GM18520 (cell line): ENCODE measurements at regions not wholly inside any gene's neighbourhood (a gene's known extent, or its start where the extent isn't known, plus 50 kb on each side); places are given as distances from the start of the nearest gene placed in this dataset.
"Not testable (repeated sequence)": the region's sequence is repeated elsewhere in the genome, so short reads cannot be mapped to it uniquely, and the experiment has no call there.

Experiments
- ATAC-seq: cut with Tn5 transposase; IDR thresholded peaks from one replicate; pipeline ENCODE4 v1.9.1; 2021; ENCODE audit not compliant: unreplicated experiment

DNA sequence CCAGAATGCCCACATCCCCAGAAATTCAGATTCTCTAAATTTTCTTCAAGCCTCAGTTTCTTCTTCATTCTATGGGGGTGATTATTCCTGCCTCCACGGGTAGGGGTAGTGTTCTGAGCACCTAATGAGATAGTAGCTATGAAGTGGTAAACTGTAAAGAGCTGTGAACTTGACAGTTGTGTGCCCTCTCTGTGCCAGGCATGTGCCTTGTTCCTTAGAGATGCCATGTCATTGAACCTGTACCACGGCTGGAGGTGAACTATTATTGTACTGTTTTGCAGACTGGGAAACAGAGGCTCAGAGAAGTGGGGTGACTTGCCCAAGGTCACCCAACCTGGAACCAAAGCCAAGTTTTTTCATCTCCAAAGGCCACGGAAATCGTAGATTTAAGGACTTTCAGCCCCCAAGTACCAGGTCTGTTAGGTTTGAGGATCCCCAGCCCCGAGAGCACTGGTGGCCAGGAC, 67.7 kb upstream of the SIRPA start:
- ATAC-seq: no peak

DNA sequence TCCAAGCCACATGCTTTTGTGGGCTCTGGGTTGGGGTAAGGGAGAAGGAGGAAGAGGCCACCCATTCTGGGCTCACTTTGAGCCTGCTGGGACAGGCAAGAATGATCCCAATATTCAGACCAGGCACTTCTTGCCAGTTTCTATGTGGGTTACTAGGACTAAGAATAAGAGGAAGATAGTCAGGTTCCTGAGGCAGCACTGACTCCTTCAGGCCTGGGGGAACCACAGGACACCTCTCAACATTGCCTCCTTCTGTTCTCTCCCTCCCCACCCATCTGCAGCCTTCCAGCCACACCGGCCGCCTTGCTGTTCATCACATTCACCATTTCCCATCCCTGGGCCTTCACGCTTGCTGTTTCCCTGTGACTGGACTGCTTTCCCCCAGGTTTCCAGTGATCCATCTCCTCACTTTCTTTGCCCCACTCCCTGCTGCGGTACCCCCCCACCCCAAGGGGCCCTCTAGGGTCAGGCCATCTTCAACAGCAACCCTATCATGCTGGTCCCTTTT, 69.2 kb upstream of the SIRPA start:
- no peak for ATAC-seq

DNA sequence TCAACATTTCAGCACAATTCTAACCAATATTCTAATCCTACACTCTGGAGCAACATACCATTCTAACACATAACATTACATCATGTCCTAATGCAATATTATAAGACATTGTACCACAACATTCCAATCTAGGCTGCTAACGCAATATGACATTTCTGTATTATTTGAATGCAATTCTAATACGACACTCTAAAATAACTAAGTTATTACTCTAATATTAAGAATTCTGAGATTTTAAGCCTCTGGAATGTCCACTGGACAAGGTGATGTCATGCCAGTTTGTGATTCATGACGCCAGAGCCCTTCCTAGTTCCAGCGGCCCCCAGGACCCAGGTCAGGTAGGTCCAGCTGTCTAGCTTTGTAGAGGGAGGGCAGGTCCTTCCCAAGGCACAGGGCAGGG, 69.7 kb upstream of the SIRPA start:
- ATAC-seq: no peak

DNA sequence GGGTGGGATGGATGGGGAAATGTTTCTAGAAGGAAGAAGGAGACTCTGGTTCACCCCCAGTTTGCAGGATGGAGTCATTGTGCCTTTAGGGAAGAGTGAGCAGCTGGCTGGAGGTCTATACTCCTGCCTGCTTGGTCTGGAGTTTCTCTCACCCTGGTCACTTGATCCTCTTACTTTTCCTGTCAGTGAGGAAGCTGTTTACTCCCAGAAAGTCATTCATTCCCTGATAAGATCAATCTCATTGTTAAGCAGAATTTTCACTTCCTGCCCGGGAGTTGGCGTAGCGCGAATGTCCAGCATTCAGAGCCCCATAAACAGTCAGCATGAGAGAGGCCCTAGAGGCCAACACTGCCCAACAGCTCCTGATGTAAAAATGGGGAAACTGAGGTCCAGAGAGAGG, 70.4 kb upstream of the SIRPA start:
- ATAC-seq: no peak

DNA sequence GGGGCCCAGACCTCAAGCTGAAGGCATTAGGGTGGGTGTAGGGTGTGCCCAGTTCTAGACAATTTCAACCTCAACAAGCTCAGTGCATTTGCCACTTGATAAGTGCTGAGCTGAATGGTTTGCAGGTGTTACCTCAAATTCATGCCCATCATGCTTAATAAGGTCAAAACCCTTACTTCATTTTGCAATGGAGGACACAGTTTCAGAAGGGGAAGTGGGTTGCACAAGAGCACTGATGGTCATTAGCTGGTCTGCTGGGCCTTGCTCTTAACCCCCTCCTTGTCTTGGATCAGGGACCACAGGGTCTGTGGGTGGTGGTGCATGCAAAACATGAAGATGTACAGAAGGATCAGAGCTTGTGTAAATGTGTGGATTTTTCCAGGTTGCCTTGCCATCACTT, 71.0 kb upstream of the SIRPA start:
- no peak for ATAC-seq

DNA sequence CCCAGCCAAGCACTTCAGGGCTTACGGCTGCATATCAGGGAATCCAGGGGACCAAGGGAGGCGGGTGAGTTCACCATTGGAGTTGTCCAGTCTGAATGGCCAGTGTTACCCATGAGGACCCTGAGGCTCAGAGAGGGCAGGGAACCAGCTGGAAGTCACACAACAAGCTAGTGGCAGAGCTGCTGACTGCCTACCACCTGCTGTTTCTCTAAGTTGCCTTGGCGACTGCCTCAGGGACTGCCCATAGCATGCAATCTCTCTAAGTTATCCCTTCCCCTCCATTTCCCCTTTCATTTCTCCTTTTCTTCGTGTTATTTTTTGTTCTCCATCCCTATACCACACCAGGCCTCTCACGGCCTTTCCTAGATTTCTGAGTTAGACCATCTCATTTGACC, 71.8 kb upstream of the SIRPA start:
- ATAC-seq: no peak

DNA sequence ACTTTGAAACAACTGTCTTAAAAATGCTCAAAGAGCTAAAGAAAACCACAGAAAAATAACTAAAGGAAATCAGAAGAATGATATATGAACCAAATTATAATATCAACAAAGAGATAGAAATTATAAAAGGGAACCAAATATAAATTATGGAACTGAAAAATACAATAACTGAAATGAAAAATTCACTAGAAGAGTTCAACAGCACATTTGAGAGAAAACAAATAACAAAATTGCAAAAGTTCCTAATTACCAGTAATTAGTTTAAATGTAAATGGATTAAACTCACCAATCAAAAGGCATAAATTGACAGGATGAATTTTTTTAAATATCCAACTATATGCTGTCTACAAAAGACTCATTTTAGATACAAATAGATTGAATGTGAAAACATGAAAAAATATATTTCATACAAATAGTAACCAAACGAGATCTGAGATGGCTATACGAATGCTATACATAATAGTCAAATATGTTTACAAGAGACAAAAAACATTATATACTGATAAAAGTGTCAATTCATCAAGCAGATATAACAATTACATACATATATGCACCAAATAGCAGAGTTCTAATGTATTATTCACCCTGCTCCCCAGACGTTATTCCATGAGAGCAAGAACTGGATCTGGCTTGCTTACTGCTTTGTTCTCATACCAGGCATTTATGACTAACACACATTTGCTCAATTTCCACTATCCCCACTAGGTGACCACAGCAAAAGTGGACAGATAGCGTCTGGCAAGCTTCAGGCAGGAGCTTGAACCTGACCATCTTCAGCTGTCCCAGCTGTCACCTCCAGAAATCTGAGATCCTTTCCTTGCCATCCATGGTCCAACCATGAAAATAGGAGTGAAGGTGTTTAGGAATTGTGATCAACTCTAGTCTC, 72.4 kb upstream of the SIRPA start:
- ATAC-seq: no peak

DNA sequence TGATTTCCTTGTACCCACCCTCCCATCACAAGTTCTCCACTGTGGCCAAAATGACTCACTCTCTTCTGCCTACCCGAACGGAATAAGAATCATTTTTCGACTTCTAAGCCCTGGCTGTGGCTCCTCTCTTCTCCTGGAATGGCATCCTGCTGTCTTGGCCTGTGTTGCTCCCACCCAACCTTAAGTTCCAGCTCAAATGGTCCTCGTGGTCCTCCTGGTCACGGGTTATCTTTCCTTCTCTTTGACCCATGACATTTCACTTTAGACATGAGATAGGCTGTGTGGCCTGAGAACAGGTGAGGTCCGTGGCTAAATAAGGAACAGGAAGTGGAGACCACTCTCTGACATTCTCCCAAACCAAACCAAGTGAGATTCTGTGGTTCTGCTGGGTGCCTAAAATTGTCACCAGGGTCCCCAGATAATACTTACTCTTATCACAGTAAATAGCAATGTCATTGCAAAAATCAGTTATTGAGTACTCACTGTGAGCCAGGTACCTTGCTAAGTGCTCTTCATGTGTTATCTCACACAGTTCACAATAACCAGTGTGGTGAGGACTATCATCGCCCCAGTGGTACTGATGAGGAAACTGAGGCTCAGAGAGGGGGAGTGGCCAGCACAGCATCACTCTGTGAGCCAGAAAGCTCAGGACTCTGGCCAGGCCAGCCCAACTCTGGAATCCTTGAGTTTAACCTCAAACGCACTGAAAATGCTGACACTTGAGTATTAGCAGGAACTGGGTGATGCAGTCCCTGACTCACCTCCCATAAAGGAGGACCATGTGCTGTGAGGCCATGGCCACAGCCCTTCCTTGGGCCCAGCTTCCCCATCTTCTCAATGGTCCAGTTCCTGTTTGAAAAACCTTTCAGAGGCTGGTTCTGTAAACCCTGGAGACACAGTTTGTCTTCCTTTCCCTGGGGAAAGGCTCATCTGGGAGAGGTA, 74.8 kb upstream of the SIRPA start:
- ATAC-seq: no peak

DNA sequence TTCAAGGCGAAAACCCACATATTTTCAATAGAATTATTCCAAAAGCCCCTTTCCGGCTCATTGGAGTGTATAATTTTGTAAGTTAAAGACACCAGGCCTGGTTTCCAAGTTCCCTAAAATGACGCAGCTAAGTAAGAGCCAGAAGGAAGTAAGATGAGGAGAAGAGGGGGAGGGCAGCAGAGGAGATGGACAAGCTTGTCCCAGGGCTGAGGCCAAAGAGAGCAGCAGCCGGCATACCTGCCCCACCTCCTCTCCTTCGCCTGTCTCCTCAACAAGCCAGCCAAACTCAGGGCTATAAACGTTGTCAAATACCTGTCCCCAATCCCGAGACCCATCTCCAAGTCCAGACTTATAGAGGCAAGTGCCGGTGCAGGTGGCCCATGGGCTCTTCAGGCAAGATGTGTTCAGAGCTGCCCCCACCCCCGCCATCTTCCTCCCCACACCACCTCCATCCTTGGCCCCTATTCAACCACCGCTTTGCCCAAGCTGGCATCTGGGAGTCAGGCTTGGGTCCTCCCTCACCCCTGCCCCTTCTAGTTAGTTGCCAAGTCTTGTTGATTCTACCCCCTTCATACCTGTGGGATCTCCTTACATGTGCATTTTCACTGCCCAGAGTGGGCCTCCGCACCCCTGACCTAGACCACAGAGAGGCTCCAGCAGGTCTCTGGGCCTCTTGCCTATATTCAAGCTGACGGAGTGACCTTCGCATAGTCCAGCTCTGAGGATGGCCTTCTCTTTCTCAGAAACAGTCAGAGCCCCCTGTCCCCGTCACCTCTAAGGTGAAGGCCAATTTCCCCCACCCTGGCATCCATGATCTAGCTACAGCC, 75.7 kb upstream of the SIRPA start:
- ATAC-seq: no peak

DNA sequence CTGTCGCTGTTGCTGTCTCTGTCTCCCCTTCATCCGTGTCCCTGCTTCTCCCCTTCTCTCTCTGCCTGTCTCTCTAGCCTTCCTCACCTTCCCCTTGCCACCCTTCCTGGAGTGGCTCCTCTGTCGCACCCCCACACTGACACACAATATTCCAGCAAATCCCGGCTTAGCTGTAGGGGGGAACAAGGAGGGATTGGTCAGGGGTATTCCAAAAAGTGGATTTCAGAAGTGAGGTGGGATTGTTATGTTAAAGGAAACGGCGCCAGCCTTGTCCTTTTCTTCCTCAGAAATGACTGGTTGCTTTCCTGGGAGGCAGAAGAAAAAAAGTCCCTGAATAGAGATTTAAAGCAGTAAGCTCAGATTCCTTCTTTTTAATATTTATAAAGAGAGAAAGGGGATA, 76.3 kb upstream of the SIRPA start:
- ATAC-seq: no peak

DNA sequence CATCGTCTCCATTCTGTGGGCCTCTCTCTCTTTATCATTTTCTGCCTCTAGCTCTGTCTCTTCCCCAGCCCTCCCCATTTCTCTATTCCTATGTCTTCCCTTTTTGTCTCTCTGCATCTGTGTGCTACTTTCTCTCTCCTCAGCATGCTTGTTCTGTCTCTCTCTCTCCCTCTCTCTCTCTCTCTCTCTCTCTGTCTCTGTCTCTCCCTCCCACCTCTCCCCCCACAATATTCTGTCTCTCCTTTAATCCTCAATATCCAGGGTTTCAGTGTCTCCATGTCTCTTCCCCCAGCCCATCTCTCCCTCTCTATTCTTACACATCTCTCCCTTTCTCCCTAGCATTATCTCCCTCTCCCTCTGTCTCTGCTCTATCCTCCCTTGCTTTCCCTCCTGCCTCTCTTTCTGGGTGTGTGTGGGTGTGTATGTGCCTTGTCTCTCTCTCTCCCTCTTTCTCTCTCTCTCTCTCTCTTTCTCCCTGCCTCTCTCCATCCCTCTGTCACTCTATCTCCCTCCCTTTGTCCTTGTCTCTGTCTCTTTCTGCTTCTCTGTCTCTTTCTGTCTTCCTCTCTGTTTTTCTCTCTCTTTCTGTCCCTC, 76.9 kb upstream of the SIRPA start:
- ATAC-seq: no peak

DNA sequence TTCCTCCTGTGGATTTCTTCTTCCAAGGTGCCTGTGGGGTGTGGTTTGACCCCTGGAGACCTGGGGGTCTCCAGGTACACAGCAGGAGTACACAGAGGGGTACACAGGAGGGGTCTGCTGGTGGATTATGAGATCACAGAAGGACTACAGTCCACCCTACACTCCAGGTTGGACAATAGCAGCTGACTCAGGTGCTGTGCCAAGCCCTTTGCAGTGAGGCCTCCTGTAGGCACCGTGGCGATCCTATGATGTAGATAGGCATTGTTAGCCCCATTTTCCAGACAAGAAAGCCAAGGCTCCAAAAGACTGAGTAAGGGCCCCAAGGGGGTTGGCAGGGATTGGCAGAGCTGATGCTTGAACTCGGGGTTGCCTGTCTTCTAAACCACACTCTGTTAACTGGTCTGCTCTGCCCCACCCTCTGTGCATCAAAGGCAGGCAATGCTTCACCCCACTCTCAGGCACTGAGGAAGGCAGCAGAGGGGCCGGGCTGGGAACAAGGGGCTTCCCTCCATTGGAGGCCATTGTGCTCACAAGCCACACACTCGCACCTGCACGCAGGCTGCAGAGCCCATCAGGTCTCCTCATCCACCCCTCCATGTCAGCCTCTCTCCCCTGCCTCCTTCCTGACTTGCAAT, 77.5 kb upstream of the SIRPA start:
- ATAC-seq: no peak

DNA sequence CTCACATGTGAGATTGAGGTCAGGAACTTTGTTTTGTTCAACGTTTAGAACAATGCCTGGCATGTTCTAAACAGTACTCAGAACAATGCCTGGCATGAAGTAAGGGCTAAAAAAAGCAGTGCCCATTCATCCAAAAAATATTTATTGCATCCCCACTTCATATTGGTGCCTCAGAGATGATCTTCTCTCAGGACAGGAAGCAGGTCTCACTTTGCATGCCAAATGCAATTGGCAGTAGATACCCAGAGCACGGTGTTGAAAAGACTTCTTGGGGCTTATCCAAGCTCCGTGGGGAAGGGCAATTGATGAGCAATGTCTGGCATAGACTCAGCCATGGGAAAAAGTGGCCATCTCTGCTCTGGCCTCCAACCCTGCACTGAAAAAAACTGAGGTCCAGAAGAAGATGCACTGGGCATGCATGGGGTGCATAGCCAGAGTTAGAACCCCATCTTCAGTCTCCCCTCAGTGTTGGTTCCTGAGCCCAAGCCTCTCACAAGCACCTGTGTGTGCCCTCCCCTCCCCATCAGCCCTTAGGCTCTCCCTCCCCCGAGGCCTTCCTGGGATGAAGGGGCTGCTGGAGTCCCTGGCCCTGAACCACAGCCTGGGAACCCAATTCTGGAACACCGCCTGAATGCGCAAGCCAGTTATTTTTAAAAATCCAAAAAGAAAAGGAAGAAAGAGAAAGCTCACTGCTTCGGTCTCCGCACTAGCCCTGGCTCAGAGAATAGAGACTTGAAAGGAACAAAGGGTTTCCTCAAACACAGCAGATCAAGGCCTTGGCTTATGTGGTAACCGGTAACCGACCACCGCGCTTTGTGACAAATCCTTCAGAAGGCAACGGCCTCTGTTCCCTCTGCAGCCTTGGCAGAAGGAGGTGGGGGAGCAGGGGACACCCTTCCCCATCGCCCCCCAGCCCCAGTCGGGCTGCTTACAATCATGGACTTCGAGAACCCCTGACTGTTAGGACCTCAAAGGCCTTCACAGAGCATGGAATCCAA, 78.5 kb upstream of the SIRPA start:
- no peak for ATAC-seq

DNA sequence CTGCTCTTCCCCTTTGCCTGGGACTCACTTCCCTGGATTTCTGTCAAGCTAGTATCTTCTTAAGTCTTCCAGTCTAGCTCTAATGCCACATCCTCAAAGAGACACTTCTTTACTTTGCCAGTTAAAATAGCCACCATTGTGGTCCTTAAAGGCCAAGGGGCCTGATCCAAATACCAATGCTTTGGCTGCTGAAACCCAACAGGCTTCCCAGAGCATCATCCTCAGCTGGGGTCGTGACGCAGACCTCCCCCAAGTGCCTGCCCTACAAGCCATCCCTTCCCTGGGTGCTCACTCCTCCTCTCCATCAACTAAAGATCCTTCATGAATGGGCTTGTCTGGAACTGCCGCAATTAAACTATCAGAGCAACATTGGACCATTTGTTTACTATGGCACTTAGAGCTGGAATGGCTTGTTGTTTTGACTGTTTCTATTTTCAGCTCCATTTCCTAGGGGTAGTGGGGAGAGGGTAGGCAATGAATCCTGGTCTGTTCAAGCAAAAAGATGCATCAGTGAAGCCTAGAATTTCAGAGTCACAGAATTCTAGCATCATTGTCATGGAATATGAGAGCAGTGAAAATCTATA, 79.6 kb upstream of the SIRPA start:
- ATAC-seq: no peak

DNA sequence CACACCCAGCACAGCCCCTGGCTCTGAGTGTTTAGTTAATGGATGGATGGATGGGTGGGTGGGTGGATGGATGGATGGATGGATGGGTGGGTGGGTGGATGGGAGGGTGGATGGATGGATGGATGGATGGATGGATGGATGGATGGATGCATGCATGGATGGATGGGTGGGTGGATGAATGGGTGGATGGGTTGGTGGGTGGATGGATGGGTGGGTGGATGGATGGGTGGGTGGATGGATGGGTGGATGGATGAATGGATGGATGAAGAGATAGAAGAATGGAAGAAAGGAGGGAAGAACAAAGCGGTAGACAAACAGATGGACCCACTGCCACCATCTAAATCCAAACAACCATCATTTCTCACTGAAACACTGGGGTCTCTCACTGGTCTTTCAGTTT, 80.3 kb upstream of the SIRPA start:
- ATAC-seq: not testable (repeated sequence)

DNA sequence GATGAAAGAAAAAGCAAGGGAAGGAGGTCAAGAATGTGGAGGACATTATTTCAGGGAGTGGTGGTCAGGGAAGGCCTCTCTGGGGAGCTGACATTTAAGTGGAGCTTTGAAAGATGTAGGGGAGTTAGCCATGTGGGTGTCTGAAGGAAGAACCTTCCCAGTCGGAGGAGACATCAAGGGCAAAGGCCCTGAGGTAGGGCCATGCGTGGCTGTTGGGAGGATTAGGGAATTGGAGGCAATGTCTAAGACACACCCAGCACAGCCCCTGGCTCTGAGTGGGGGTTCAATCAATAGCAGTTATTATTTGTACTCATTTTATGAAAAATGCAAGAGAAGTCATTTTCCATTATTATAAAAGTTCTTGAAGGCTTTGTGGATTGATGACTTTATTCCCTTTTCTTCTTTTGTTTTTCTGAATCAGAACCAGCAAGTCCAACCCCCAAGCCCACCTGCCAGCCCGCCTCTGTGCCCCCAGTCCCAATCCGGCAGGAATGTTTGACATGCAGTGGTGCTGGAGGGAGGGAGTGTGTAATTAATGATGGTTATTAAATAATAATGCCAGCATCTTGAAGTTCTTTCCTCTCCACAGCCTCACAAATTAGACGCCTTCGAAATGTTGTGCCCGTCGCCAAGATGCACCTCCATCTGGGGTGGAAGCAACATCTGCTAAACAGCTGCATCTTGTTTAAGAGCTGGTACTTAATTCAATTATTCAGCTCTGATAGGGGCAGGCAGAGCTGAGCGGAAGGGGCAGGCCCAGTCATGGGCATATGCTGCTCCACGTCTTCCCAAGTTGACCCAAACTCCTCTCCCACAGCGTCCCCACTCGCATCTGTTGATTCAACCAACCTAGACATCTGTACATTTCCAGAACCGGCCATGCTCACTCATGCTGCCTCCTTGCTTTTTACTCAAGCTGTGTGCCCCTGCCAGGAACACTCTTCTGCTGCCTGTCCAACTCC, 81.3 kb upstream of the SIRPA start:
- ATAC-seq: no peak

DNA sequence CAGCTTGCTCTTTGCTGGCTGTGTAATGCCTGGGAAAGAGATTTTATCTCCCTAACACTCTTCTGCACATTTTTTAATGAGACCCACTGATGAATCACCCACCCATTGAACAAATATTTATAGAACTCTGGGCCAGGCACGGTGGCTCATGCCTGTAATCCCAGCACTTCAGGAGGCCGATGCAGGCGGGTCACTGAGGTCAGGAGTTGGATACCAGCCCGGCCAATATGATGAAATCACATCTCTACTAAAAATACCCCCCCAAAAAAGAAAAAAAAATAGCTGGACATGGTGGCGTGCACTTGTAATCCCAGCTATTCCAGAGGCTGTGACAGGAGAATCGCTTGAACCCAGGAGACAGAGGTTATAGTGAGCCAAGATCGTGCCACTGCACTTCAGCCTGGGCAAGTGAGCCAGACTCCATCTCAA, 82.1 kb upstream of the SIRPA start:
- no peak for ATAC-seq
